ENCODE measurements at regions not wholly inside any gene's neighbourhood (a gene's known extent, or its start where the extent isn't known, plus 50 kb on each side); places are given as distances from the start of the nearest gene placed in this dataset.

GRCh38 chr15:69953051-69953450 is 144.7 kb downstream of the TLE3 start:
- Histone ChIP-seq H3K56ac (ENCODE audit: extremely low read depth, insufficient read depth, low read length) (no peak overlapping the region), H3K9me3 (ENCODE audit: control insufficient read depth, insufficient read depth, low read length) (no peaks in the 10 kb centered on the region), H4K91ac (ENCODE audit: insufficient read depth, low read depth, low read length) (no peak overlapping the region), H2AK5ac (ENCODE audit: low read depth, low read length) (no peak overlapping the region), H3K27ac (ENCODE audit: insufficient read depth, low read length) (no peak overlapping the region), H2BK20ac (ENCODE audit: low read depth, low read length) (no peak overlapping the region), H2BK15ac (ENCODE audit: low read depth, low read length) (no peak overlapping the region), H3K36me3 (ENCODE audit: control insufficient read depth, insufficient read depth, low read length) (no peaks in the 10 kb centered on the region), H3K23ac (ENCODE audit: low read depth, low read length) (no peak overlapping the region), H3K79me1 (ENCODE audit: low read depth in 1 of 2, low read length in 2 of 2) (no peaks in the 10 kb centered on the region), H2AFZ (replicated peaks; ENCODE audit: low read length, poor library complexity) (no peak overlapping the region), H3K27me3 (ENCODE audit: control insufficient read depth, insufficient read depth, low read length) (peaks cover 35% of the 10 kb centered on the region), H3K9me1 (ENCODE audit: insufficient read depth, low read length) (no peaks in the 10 kb centered on the region), H3K4me2 (ENCODE audit: low read depth, low read length) (no peak overlapping the region), H4K5ac (ENCODE audit: low read depth, low read length) (no peak overlapping the region), H2BK5ac (ENCODE audit: low read depth, low read length, poor library complexity, severe bottlenecking) (no peak overlapping the region), H3K9ac (ENCODE audit: low read depth, low read length) (no peak overlapping the region), H4K8ac (ENCODE audit: low read depth in 2 of 2, low read length in 2 of 2) (no peak overlapping the region), H2BK120ac (ENCODE audit: low read depth, low read length) (no peak overlapping the region), H3K18ac (ENCODE audit: low read depth, low read length) (no peak overlapping the region), H3K14ac (replicated peaks; ENCODE audit: low read depth, low read length) (no peak overlapping the region), H2AK9ac (replicated peaks; ENCODE audit: low read depth, low read length, poor library complexity) (no peak overlapping the region), H3K4ac (ENCODE audit: low read depth, low read length) (no peak overlapping the region), H3K4me3 (ENCODE audit: insufficient read depth, low read depth, low read length) (no peak overlapping the region), H4K20me1 (ENCODE audit: insufficient read depth, low read length) (no peaks in the 10 kb centered on the region), H3K4me1 (ENCODE audit: control insufficient read depth, insufficient read depth, low read length) (peaks cover 3% of the 10 kb centered on the region; the same call in 1 of the 2 replicates)
- in situ Hi-C loops (cut with MboI; ENCODE audit: low sequenced_read_pairs) = no loop called here
- intact Hi-C loops (cut with micrococcal nuclease) = loop anchor here (2.0 kb wide), 1 partner anchor 144 kb away; the partner anchor contains the start of gene TLE3
- POLR2A ChIA-PET (ENCODE audit: unreplicated experiment) = no interaction called here
- no TSS peak for BruUV-seq (replicated peaks)
- WGBS, 2 experiments (ENCODE audit: extremely low coverage in 2 of 2, insufficient read length in 1 of 2) = 92% methylated on average over 2 of the region's 6 CpGs; no CpG with 5 or more reads in 1 of the 2 experiments
- TF ChIP-seq MAZ (IDR thresholded peaks at IDR 0.05; ENCODE audit: borderline replicate concordance, low read depth, low read length) = no peak
- no peak for TF ChIP-seq RFX5 (IDR thresholded peaks at IDR 0.05; ENCODE audit: low read depth, low read length)
- no peak for TF ChIP-seq USF2 (IDR thresholded peaks at IDR 0.05; ENCODE audit: low read depth, low read length)
- TF ChIP-seq RAD21 (IDR thresholded peaks at IDR 0.05; ENCODE audit: low read length) = no peak
- TF ChIP-seq BHLHE40 (IDR thresholded peaks at IDR 0.05; ENCODE audit: low read depth, low read length) = no peak
- TF ChIP-seq NFE2L2 (IDR thresholded peaks at IDR 0.05; ENCODE audit: low read depth, low read length) = no peak
- no peak for TF ChIP-seq RCOR1 (IDR thresholded peaks at IDR 0.05; ENCODE audit: insufficient replicate concordance, low read length)
- no peak for TF ChIP-seq ELK1 (IDR thresholded peaks at IDR 0.05; ENCODE audit: borderline replicate concordance, low read depth, low read length)
- dilution Hi-C loops (cut with HindIII; ENCODE audit: low sequenced_read_pairs, unreplicated experiment) = no loop called here
- ATAC-seq (ENCODE audit: low read depth) (no peak), DNase-seq (no peak)
- CTCF ChIA-PET = no interaction called here
